Gastroesophageal sphincter (tissue), 4 donors: ENCODE measurements at regions not wholly inside any gene's neighbourhood (a gene's known extent, or its start where the extent isn't known, plus 50 kb on each side); places are given as distances from the start of the nearest gene placed in this dataset.

Experiments used
- ATAC-seq: fragments of 150-250 bp; one replicate; pipeline ENCODE4 v1.9.1; 2016; ENCODE audit warnings: mild to moderate bottlenecking, moderate library complexity
- H3K27ac ChIP-seq, 4 donors: fragments of 200-600 bp; sonication (generic) in 3 of 4; 1 replicate in 3 of 4; 2 replicates in 1 of 4; pipeline ENCODE4 v1.5.1; 2016 to 2019
- H3K27me3 ChIP-seq: fragments of 200-600 bp; sonication (generic); one replicate; pipeline ENCODE4 v1.5.1; 2019
- H3K36me3 ChIP-seq, 2 donors: fragments of 200-600 bp; sonication (generic); one replicate each; pipeline ENCODE4 v1.5.1; 2019; ENCODE audit warnings: control low read depth in 1 of 2
- H3K4me1 ChIP-seq, 3 donors: fragments of 200-600 bp; sonication (generic); 1 replicate in 2 of 3; 2 replicates in 1 of 3; pipeline ENCODE4 v1.5.1; 2016 to 2019; ENCODE audit warnings: control low read depth in 2 of 3
- H3K4me3 ChIP-seq, 2 donors: fragments of 200-600 bp; sonication (generic); one replicate each; pipeline ENCODE4 v1.5.1; 2019; ENCODE audit warnings: mild to moderate bottlenecking in 1 of 2, moderate library complexity in 1 of 2
- H3K9me3 ChIP-seq, 3 donors: fragments of 200-600 bp; sonication (generic); one replicate each; pipeline ENCODE4 v1.5.1; 2017 to 2019; ENCODE audit warnings: control low read depth in 2 of 3
- CTCF ChIP-seq, 4 experiments: fragments of 200-600 bp in 2 of 4; fragments of 450-650 bp in 2 of 4; sonication (generic) in 1 of 4; IDR thresholded peaks; one replicate each; pipeline ENCODE4 v1.5.1; 2017 to 2019; ENCODE audit warnings: antibody characterized with exemption in 4 of 4, mild to moderate bottlenecking in 2 of 4, moderate library complexity in 2 of 4
- EP300 ChIP-seq: sonication (generic); formaldehyde crosslinking; IDR thresholded peaks from one replicate; pipeline ENCODE4 v1.6.1; 2017; ENCODE audit warnings: antibody characterized with exemption, mild to moderate bottlenecking
- POLR2A ChIP-seq, 2 donors: fragments of 450-650 bp; IDR thresholded peaks; one replicate each; pipeline ENCODE4 v1.6.1; 2017; ENCODE audit warnings: antibody characterized with exemption in 2 of 2, mild to moderate bottlenecking in 2 of 2, moderate library complexity in 1 of 2
- POLR2AphosphoS5 ChIP-seq: sonication (generic); formaldehyde crosslinking; IDR thresholded peaks from one replicate; pipeline ENCODE4 v1.6.1; 2017; ENCODE audit warnings: antibody characterized with exemption
- WGBS, 2 donors: methylation state at CpG; one replicate each; pipeline ENCODE4 v1.1.5; 2018; ENCODE audit warnings: low coverage in 1 of 2; 5-methylcytosine and 5-hydroxymethylcytosine counted together

- 56 to 100% methylated on average over 1 of the region's 1 CpG for WGBS, 2 donors
- no peak for TF ChIP-seq CTCF (IDR thresholded peaks at IDR 0.05)
Measured at GRCh38 chr6:111987295-111987694, 66.6 kb upstream of the CCN6 start.

GRCh38 chr6:111988926-111989325 lies 65.0 kb upstream of the CCN6 start:
- ATAC-seq = no peak
- 59 to 100% methylated on average over 1 to 2 of the region's 2 CpGs for WGBS, 2 donors

More at GRCh38 chr6:111987295-111987694, 66.6 kb upstream of the CCN6 start:
- Histone ChIP-seq H3K9me3 (no peaks in the 10 kb centered on the region), H3K27me3 (no peaks in the 10 kb centered on the region), H3K4me3 (no peak overlapping the region), H3K36me3 (no peaks in the 10 kb centered on the region), H3K27ac (no peak overlapping the region), H3K4me1 (no peaks in the 10 kb centered on the region)
- no peak for ATAC-seq

GRCh38 chr6:111989743-111990142 lies 64.2 kb upstream of the CCN6 start:
- Histone ChIP-seq H3K9me3 (no peaks in the 10 kb centered on the region), H3K36me3 (no peaks in the 10 kb centered on the region), H3K4me1 (no peaks in the 10 kb centered on the region), H3K27ac (no peak overlapping the region), H3K4me3 (no peak overlapping the region), H3K27me3 (no peaks in the 10 kb centered on the region)
- 86 to 93% methylated on average over 2 of the region's 2 CpGs for WGBS, 2 donors
- no peak for ATAC-seq
- TF ChIP-seq POLR2AphosphoS5 = no peak
- TF ChIP-seq CTCF (IDR thresholded peaks at IDR 0.05) = no peak
- no peak for TF ChIP-seq EP300
- no peak for TF ChIP-seq POLR2A (IDR thresholded peaks at IDR 0.05)

More at GRCh38 chr6:111988926-111989325, 65.0 kb upstream of the CCN6 start:
- H3K27ac ChIP-seq = no peak overlapping the region
- no peaks in the 10 kb centered on the region for H3K9me3 ChIP-seq
- H3K4me3 ChIP-seq = no peak overlapping the region
- no peaks in the 10 kb centered on the region for H3K4me1 ChIP-seq
- TF ChIP-seq POLR2A (IDR thresholded peaks at IDR 0.05) = no peak
- no peaks in the 10 kb centered on the region for H3K36me3 ChIP-seq
- no peaks in the 10 kb centered on the region for H3K27me3 ChIP-seq

GRCh38 chr6:111990214-111990613 lies 63.7 kb upstream of the CCN6 start:
- no peaks in the 10 kb centered on the region for H3K36me3 ChIP-seq
- no peak for ATAC-seq
- H3K27me3 ChIP-seq = no peaks in the 10 kb centered on the region
- no peaks in the 10 kb centered on the region for H3K4me1 ChIP-seq
- H3K4me3 ChIP-seq = no peak overlapping the region
- H3K9me3 ChIP-seq = no peaks in the 10 kb centered on the region
- TF ChIP-seq EP300 = no peak
- TF ChIP-seq POLR2AphosphoS5 = no peak
- no peak for TF ChIP-seq POLR2A (IDR thresholded peaks at IDR 0.05)
- no peak for TF ChIP-seq CTCF (IDR thresholded peaks at IDR 0.05)
- no peak overlapping the region for H3K27ac ChIP-seq
- 89 to 95% methylated on average over 2 of the region's 2 CpGs for WGBS, 2 donors

- H3K27ac ChIP-seq = no peak overlapping the region
- no peaks in the 10 kb centered on the region for H3K36me3 ChIP-seq
- TF ChIP-seq POLR2A (IDR thresholded peaks at IDR 0.05) (no peak), POLR2AphosphoS5 (no peak), CTCF (IDR thresholded peaks at IDR 0.05) (no peak), EP300 (no peak)
- H3K9me3 ChIP-seq = no peaks in the 10 kb centered on the region
- no peak for ATAC-seq
- WGBS, 2 donors = 78 to 98% methylated on average over 4 of the region's 4 CpGs
- no peak overlapping the region for H3K4me3 ChIP-seq
- peaks cover 0 to 9% (median 4%) of the 10 kb centered on the region in 3 donors for H3K4me1 ChIP-seq
- H3K27me3 ChIP-seq = no peaks in the 10 kb centered on the region
Measured at GRCh38 chr6:111992851-111993250, 61.1 kb upstream of the CCN6 start.

GRCh38 chr6:111993342-111993741 lies 60.6 kb upstream of the CCN6 start:
- Histone ChIP-seq H3K9me3 (no peaks in the 10 kb centered on the region), H3K4me1 (peaks cover 0 to 9% (median 4%) of the 10 kb centered on the region in 3 donors), H3K27me3 (no peaks in the 10 kb centered on the region), H3K27ac (no peak overlapping the region), H3K4me3 (no peak overlapping the region), H3K36me3 (no peaks in the 10 kb centered on the region)
- no peak for ATAC-seq
- no peak for TF ChIP-seq POLR2A (IDR thresholded peaks at IDR 0.05)
- TF ChIP-seq CTCF (IDR thresholded peaks at IDR 0.05) = no peak
- no peak for TF ChIP-seq POLR2AphosphoS5
- no peak for TF ChIP-seq EP300
- WGBS, 2 donors = 55 to 58% methylated on average over 3 to 6 of the region's 6 CpGs
